Endothelial cell of umbilical vein (primary cell): ENCODE measurements at regions not wholly inside any gene's neighbourhood (a gene's known extent, or its start where the extent isn't known, plus 50 kb on each side); places are given as distances from the start of the nearest gene placed in this dataset.

Experiments used
- BruUV-seq: library from RNA; stranded (reverse); fragments of 400-500 nt; replicated peaks from 2 replicates; lab custom pipeline; 2021; lab: Mats Ljungman, UMichigan
- CTCF ChIA-PET: fragments of 300-600, 350-600 bp; sonication (Branson Sonifier 250); formaldehyde crosslinking; loops from one replicate; lab custom pipeline; 2021; ENCODE audit warnings: antibody characterized with exemption, inconsistent platforms; lab: Charles Lee
- POLR2A ChIA-PET: fragments of 300-600, 350-600 bp; sonication (Branson Sonifier 250); formaldehyde crosslinking; loops from one replicate; lab custom pipeline; 2021; ENCODE audit warnings: antibody characterized with exemption, inconsistent platforms; lab: Charles Lee
- DNase-seq: peaks from one replicate; pipeline ENCODE4 v3.0.0-alpha.2; 2011; ENCODE audit warnings: low read depth, low spot score
- FAIRE-seq: peaks from 2 replicates; lab custom pipeline; 2011; peaks lifted over from hg19 to GRCh38; lab: Jason Lieb, UNC
- H2AFZ ChIP-seq: 2 replicates; pipeline ENCODE4 v1.6.0; 2012; ENCODE audit warnings: low read depth, low read length, control low read depth, inconsistent platforms
- H3K27ac ChIP-seq: 2 replicates; pipeline ENCODE4 v1.5.1; 2011; ENCODE audit warnings: low read depth, mild to moderate bottlenecking, control low read depth, low read length, moderate library complexity; ENCODE audit not compliant: insufficient read depth
- H3K27me3 ChIP-seq, 2 experiments: 2 replicates each; pipeline versions ENCODE4 v1.6.0 to v1.6.1; 2011; ENCODE audit warnings: low read length in 2 of 2, mixed read lengths in 1 of 2; ENCODE audit not compliant: control insufficient read depth in 2 of 2, insufficient read depth in 2 of 2
- H3K36me3 ChIP-seq, 2 experiments: 2 replicates in 1 of 2; 3 replicates in 1 of 2; pipeline ENCODE4 v1.5.1; 2011; ENCODE audit warnings: low read length in 2 of 2, mild to moderate bottlenecking in 1 of 2, moderate library complexity in 1 of 2; ENCODE audit not compliant: control insufficient read depth in 2 of 2, insufficient read depth in 2 of 2; ENCODE audit errors: extremely low read depth in 1 of 2
- H3K4me1 ChIP-seq: 3 replicates; pipeline ENCODE4 v1.5.1; 2011; ENCODE audit warnings: mild to moderate bottlenecking, low read length; ENCODE audit not compliant: control insufficient read depth, insufficient read depth; ENCODE audit errors: extremely low read depth
- H3K4me2 ChIP-seq: 2 replicates; pipeline ENCODE4 v1.6.1; 2011; ENCODE audit warnings: low read length, control low read depth, mixed read lengths; ENCODE audit not compliant: insufficient read depth
- H3K4me3 ChIP-seq, 3 experiments: fragments of 200-600 bp in 1 of 3; sonication (generic), shearing (Covaris generic) in 1 of 3; replicated peaks in 1 of 3; 2 replicates each; pipeline ENCODE4 v1.5.1; 2011 to 2016; ENCODE audit warnings: control low read depth in 3 of 3, low read length in 3 of 3, mild to moderate bottlenecking in 2 of 3, inconsistent platforms in 1 of 3, low read depth in 1 of 3, moderate library complexity in 1 of 3; ENCODE audit not compliant: insufficient read depth in 1 of 3
- H3K79me2 ChIP-seq: 2 replicates; pipeline ENCODE4 v1.6.0; 2012; ENCODE audit warnings: low read length, inconsistent platforms; ENCODE audit not compliant: control insufficient read depth, insufficient read depth
- H3K9ac ChIP-seq: replicated peaks from 2 replicates; pipeline ENCODE3; 2011; ENCODE audit warnings: low read length, control low read depth; ENCODE audit not compliant: insufficient read depth; ENCODE audit errors: extremely low read depth
- H3K9me1 ChIP-seq: replicated peaks from 3 replicates; pipeline ENCODE4 v1.6.0; 2011; ENCODE audit warnings: mild to moderate bottlenecking, low read length; ENCODE audit not compliant: control insufficient read depth, insufficient read depth; ENCODE audit errors: extremely low read depth
- H3K9me3 ChIP-seq: replicated peaks from 2 replicates; pipeline ENCODE4 v1.5.1; 2012; ENCODE audit warnings: low read length, inconsistent platforms; ENCODE audit not compliant: control insufficient read depth, insufficient read depth
- H4K20me1 ChIP-seq: replicated peaks from 2 replicates; pipeline ENCODE3; 2011; ENCODE audit warnings: mild to moderate bottlenecking, low read length; ENCODE audit not compliant: control insufficient read depth, insufficient read depth; ENCODE audit errors: extremely low read depth
- CTCF ChIP-seq, 2 donors: IDR thresholded peaks; 1 replicate in 1 of 2; 2 replicates in 1 of 2; pipeline ENCODE4 v1.5.1; 2011; ENCODE audit warnings: low read length in 2 of 2, mild to moderate bottlenecking in 2 of 2, moderate library complexity in 2 of 2, control low read depth in 1 of 2, inconsistent platforms in 1 of 2, low read depth in 1 of 2; ENCODE audit not compliant: insufficient read depth in 1 of 2; ENCODE audit errors: extremely low read depth in 1 of 2
- EZH2 ChIP-seq: IDR thresholded peaks from 2 replicates; pipeline ENCODE4 v1.6.1; 2012; ENCODE audit warnings: borderline replicate concordance, low read depth, mild to moderate bottlenecking, moderate library complexity, low read length, inconsistent platforms; ENCODE audit not compliant: severe bottlenecking
- FOS ChIP-seq: IDR thresholded peaks from 2 replicates; pipeline ENCODE4 v1.6.1; 2011; ENCODE audit warnings: mild to moderate bottlenecking, low read length, moderate library complexity, borderline replicate concordance; ENCODE audit not compliant: insufficient read depth
- GATA2 ChIP-seq: IDR thresholded peaks from 2 replicates; pipeline ENCODE4 v1.7.0; 2011; ENCODE audit warnings: low read depth, mild to moderate bottlenecking, moderate library complexity, mixed read lengths, low read length; ENCODE audit not compliant: insufficient read length, insufficient read depth
- JUN ChIP-seq: IDR thresholded peaks from 2 replicates; pipeline ENCODE4 v1.6.1; 2011; ENCODE audit warnings: borderline replicate concordance, low read depth; ENCODE audit not compliant: insufficient read length, insufficient read depth
- MAX ChIP-seq: IDR thresholded peaks from 2 replicates; pipeline ENCODE4 v1.6.1; 2011; ENCODE audit not compliant: insufficient read depth, insufficient read length
- MYC ChIP-seq: IDR thresholded peaks from one replicate; pipeline ENCODE4 v1.6.1; 2011; ENCODE audit warnings: mild to moderate bottlenecking, low read depth, low read length
- POLR2A ChIP-seq: IDR thresholded peaks from 2 replicates; pipeline ENCODE4 v1.6.1; 2012; ENCODE audit warnings: low read depth, mild to moderate bottlenecking, control low read depth, low read length
- POLR2AphosphoS5 ChIP-seq: IDR thresholded peaks from 2 replicates; pipeline ENCODE4 v1.6.1; 2012; ENCODE audit warnings: low read depth, mild to moderate bottlenecking, control low read depth, low read length, moderate library complexity; ENCODE audit not compliant: insufficient read depth
- dilution Hi-C: fragments of 300-500 bp; cut with MboI; formaldehyde crosslinking; loops from one replicate; pipeline ENCODE4 v1.15.0; 2019; ENCODE audit warnings: low sequenced_read_pairs; ENCODE audit not compliant: extremely low pct_ligation_motif_present
- intact Hi-C: fragments of 100-400 bp; cut with micrococcal nuclease; formaldehyde crosslinking; loops from one replicate; pipeline ENCODE4 v1.10.0; 2022

GRCh38 chr9:26458054-26458453 lies 434.5 kb downstream of the CAAP1 start:
- BruUV-seq, result no TSS peak
- H2AFZ ChIP-seq, result no peak overlapping the region
- no peak overlapping the region for H3K9ac ChIP-seq
- no peaks in the 10 kb centered on the region for H4K20me1 ChIP-seq
- H3K4me2 ChIP-seq, result no peak overlapping the region
- ChIA-PET CTCF (no interaction called here), POLR2A (no interaction called here)
- no peak for TF ChIP-seq GATA2
- TF ChIP-seq JUN, result no peak
- TF ChIP-seq EZH2, result no peak
- no peak for TF ChIP-seq POLR2AphosphoS5
- TF ChIP-seq FOS, result no peak
- no peak for TF ChIP-seq POLR2A
- no peak for DNase-seq
- H3K4me3 ChIP-seq, result no peak overlapping the region
- H3K36me3 ChIP-seq, result no peaks in the 10 kb centered on the region
- no peak for FAIRE-seq
- intact Hi-C loops (no loop called here), dilution Hi-C loops (no loop called here)
- H3K4me1 ChIP-seq, result no peaks in the 10 kb centered on the region
- no peaks in the 10 kb centered on the region for H3K9me1 ChIP-seq
- no peaks in the 10 kb centered on the region for H3K27me3 ChIP-seq
- H3K27ac ChIP-seq, result no peak overlapping the region
- H3K9me3 ChIP-seq, result no peaks in the 10 kb centered on the region
- no peaks in the 10 kb centered on the region for H3K79me2 ChIP-seq

- FAIRE-seq, result no peak
- ChIA-PET POLR2A (no interaction called here), CTCF (no interaction called here)
- Histone ChIP-seq H2AFZ (no peak overlapping the region), H3K9me1 (no peaks in the 10 kb centered on the region), H3K27ac (no peak overlapping the region), H3K79me2 (no peaks in the 10 kb centered on the region), H3K9me3 (no peaks in the 10 kb centered on the region), H3K27me3 (no peaks in the 10 kb centered on the region), H3K4me1 (no peaks in the 10 kb centered on the region), H4K20me1 (no peaks in the 10 kb centered on the region), H3K4me3 (no peak overlapping the region), H3K9ac (no peak overlapping the region), H3K4me2 (no peak overlapping the region), H3K36me3 (no peaks in the 10 kb centered on the region)
- intact Hi-C loops, result no loop called here
- no peak for DNase-seq
- dilution Hi-C loops, result no loop called here
- BruUV-seq, result no TSS peak
- TF ChIP-seq FOS (no peak), MYC (no peak), MAX (no peak), EZH2 (no peak), POLR2AphosphoS5 (no peak), CTCF (IDR thresholded peaks at IDR 0.05; ENCODE audit: extremely low read depth in 1 of 2, insufficient read depth in 1 of 2, low read depth in 1 of 2, low read length in 2 of 2) (no peak), JUN (no peak), GATA2 (no peak), POLR2A (no peak)
Observed at GRCh38 chr9:26457151-26457550, 435.5 kb downstream of the CAAP1 start.
